ENCODE measurements at regions not wholly inside any gene's neighbourhood (a gene's known extent, or its start where the extent isn't known, plus 50 kb on each side); places are given as distances from the start of the nearest gene placed in this dataset.
A peak's percentile ranks its signal among the peaks of the same experiment; 100 is the strongest.
"Not testable (repeated sequence)": the region's sequence is repeated elsewhere in the genome, so short reads cannot be mapped to it uniquely, and the experiment has no call there.

DNA sequence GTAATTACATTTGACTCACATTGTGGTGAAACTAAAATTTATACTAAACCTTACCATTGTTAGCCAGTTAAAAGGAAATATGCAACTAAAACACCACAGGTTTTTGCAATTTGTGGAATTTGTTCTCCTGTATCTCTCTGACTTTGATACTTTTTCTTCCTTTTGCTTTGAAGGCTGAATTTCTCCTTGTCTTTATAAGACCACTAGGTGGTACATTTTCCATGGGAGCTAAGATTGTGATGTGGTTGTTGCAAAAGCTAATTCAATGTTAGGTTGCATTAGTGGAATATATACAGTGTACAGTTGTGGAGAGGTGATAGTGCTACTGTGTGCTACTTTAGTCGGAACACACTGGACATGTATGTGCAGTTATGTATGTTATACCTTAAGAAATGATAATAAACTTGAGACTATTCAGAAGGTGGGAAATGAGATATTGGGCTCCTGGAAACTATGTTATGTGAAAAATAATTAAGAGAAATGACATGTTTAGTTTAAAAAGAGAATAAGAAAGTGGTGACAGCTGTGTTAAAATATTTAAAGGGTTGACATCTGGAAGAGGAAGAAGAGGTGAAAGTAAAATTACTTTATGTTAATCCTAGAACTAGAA lies 70.3 kb downstream of the ARL9 start:
- DNase-seq = peak in 1 of 2 donors; percentile 41

DNA sequence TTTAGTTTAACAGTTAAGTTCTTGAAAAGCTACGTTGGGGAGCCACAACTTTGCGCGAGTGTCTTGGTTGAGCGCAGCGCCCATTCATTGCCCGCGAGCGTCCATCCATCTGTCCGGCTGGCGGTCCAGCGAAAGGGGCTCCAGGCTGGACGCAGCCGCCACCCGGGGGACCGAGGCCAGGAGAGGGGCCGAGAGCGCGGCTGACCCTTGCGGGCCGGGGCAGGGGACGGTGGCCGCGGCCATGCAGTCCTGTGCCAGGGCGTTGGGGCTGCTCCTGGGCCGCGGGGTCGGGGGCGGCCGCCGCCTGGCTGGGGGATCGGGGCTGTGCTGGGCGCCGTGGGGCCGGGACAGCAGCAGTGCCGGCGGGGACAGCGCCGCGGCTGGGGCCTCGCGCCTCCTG lies 86.8 kb downstream of the ARL9 start:
- DNase-seq = not testable (repeated sequence)
